Ectodermal cell (in vitro differentiated cells): ENCODE measurements at regions not wholly inside any gene's neighbourhood (a gene's known extent, or its start where the extent isn't known, plus 50 kb on each side); places are given as distances from the start of the nearest gene placed in this dataset.
"Not testable (repeated sequence)": the region's sequence is repeated elsewhere in the genome, so short reads cannot be mapped to it uniquely, and the experiment has no call there.

Experiments used
- H3K27ac ChIP-seq: 2 replicates; pipeline ENCODE4 v1.7.0; 2013; ENCODE audit warnings: mild to moderate bottlenecking, low read depth, low read length; ENCODE audit not compliant: insufficient read depth, poor library complexity, severe bottlenecking
- H3K27me3 ChIP-seq: 2 replicates; pipeline ENCODE4 v1.7.0; 2013; ENCODE audit warnings: mild to moderate bottlenecking, low read length; ENCODE audit not compliant: insufficient read depth, control insufficient read depth, poor library complexity, severe bottlenecking
- H3K36me3 ChIP-seq: one replicate; pipeline ENCODE4 v1.7.0; 2013; ENCODE audit warnings: low read length; ENCODE audit not compliant: control insufficient read depth, insufficient read depth
- H3K4me1 ChIP-seq: one replicate; pipeline ENCODE4 v1.7.0; 2013; ENCODE audit warnings: low read length; ENCODE audit not compliant: control insufficient read depth, insufficient read depth
- H3K4me3 ChIP-seq: 2 replicates; pipeline ENCODE4 v1.7.0; 2013; ENCODE audit warnings: low read depth, low read length, control low read depth; ENCODE audit not compliant: insufficient read depth
- H3K9me3 ChIP-seq: 2 replicates; pipeline ENCODE4 v1.7.0; 2013; ENCODE audit warnings: mild to moderate bottlenecking, low read length, moderate library complexity; ENCODE audit not compliant: control insufficient read depth
- WGBS, 2 experiments: methylation state at CpG; one replicate each; pipeline ENCODE4 v1.1.7; 2013; ENCODE audit warnings: missing lambda C conversion rate in 2 of 2; 5-methylcytosine and 5-hydroxymethylcytosine counted together

GRCh38 chr6:66997579-66997978, 1290.6 kb upstream of the EYS start:
- not testable (repeated sequence) for H3K4me3 ChIP-seq, H3K9me3 ChIP-seq, H3K27ac ChIP-seq, H3K27me3 ChIP-seq, H3K4me1 ChIP-seq, H3K36me3 ChIP-seq
- 95 to 100% methylated on average over 1 of the region's 1 CpG for WGBS, 2 experiments

GRCh38 chr6:66995669-66996068, 1288.6 kb upstream of the EYS start:
- H3K27me3 ChIP-seq, result no peaks in the 10 kb centered on the region
- H3K27ac ChIP-seq, result no peak overlapping the region
- H3K4me3 ChIP-seq, result no peak overlapping the region
- H3K9me3 ChIP-seq, result no peaks in the 10 kb centered on the region
- WGBS, 2 experiments, result 93 to 100% methylated on average over 1 of the region's 1 CpG
- no peaks in the 10 kb centered on the region for H3K36me3 ChIP-seq
- H3K4me1 ChIP-seq, result no peaks in the 10 kb centered on the region

- H3K27ac ChIP-seq, H3K36me3 ChIP-seq, H3K9me3 ChIP-seq, H3K27me3 ChIP-seq, H3K4me1 ChIP-seq, H3K4me3 ChIP-seq: not testable (repeated sequence)
- 91 to 96% methylated on average over 10 of the region's 10 CpGs for WGBS, 2 experiments
Observed at GRCh38 chr6:66993708-66994107, 1286.7 kb upstream of the EYS start.

DNA sequence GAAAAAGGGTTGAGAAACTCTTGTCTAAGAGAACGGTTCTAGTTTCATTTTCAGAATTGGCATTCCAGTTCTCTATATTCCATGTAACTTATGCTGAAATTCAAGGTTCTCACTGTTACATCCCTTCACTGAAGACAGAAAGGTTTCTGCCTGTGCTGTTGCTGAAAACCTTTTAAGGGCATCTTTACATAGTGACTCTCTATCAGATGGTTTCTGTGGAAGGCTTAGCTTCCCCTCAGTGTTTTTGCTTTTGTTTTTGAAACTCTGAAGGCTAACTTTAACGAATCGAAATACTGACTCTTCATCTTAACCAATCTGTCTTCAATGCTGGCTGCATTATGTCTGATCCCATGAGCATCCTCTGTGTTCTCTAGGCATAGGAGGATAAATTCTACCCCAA, 1286.2 kb upstream of the EYS start:
- Histone ChIP-seq H3K27me3 (no peaks in the 10 kb centered on the region), H3K9me3 (no peaks in the 10 kb centered on the region), H3K36me3 (no peaks in the 10 kb centered on the region), H3K4me1 (no peaks in the 10 kb centered on the region), H3K4me3 (no peak overlapping the region), H3K27ac (no peak overlapping the region)
- WGBS, 2 experiments, result 92 to 96% methylated on average over 3 of the region's 3 CpGs

DNA sequence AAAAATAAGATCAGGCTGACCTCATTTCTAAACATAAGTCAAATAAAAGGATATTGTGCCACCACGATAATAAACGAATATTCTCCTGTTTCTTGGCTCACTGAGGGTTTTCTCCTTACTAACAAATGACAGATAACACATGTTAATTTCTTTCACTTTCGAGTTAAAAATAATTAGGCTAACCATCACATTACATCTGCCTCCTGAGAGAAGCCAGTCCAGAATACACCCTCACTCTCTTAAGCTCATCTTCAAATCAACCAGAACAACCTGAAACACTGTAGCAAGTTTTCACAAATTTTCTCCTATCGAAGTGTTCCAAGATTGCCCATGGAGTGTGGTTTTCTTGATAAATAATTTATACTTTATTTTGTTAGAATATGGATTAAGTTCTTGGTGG, 1285.6 kb upstream of the EYS start:
- WGBS, 2 experiments, result 89 to 95% methylated on average over 3 of the region's 4 CpGs
- no peak overlapping the region for H3K4me3 ChIP-seq
- no peaks in the 10 kb centered on the region for H3K4me1 ChIP-seq
- H3K36me3 ChIP-seq, result no peaks in the 10 kb centered on the region
- no peak overlapping the region for H3K27ac ChIP-seq
- no peaks in the 10 kb centered on the region for H3K9me3 ChIP-seq
- no peaks in the 10 kb centered on the region for H3K27me3 ChIP-seq

DNA sequence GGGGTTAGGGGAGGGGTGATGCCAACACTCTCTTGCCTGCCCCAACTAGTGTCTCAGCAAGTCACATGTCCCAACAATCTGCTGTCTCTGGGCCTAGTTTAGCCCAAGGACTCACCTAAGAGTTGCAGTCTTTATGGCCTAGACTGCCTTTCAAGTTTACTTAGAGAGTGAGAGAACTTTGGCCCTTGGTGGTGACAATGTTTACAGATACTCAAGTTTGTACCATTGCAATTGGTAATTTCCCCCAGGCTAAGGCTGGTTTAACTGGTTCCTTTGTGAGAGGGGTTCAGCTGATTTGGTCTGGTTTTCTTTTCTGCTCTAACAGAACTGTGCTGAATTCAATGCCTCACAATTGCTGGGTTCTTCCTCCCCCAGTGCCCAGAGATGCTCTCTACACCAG, 1279.9 kb upstream of the EYS start:
- no peaks in the 10 kb centered on the region for H3K27me3 ChIP-seq
- H3K27ac ChIP-seq, result no peak overlapping the region
- no peaks in the 10 kb centered on the region for H3K36me3 ChIP-seq
- H3K4me1 ChIP-seq, result no peaks in the 10 kb centered on the region
- no peak overlapping the region for H3K4me3 ChIP-seq
- H3K9me3 ChIP-seq, result no peaks in the 10 kb centered on the region

- no peaks in the 10 kb centered on the region for H3K4me1 ChIP-seq
- H3K36me3 ChIP-seq, result no peaks in the 10 kb centered on the region
- no peak overlapping the region for H3K4me3 ChIP-seq
- 82 to 90% methylated on average over 1 of the region's 1 CpG for WGBS, 2 experiments
- H3K27me3 ChIP-seq, result no peaks in the 10 kb centered on the region
- no peak overlapping the region for H3K27ac ChIP-seq
- H3K9me3 ChIP-seq, result no peaks in the 10 kb centered on the region
Observed at GRCh38 chr6:66985816-66986215, 1278.8 kb upstream of the EYS start.

DNA sequence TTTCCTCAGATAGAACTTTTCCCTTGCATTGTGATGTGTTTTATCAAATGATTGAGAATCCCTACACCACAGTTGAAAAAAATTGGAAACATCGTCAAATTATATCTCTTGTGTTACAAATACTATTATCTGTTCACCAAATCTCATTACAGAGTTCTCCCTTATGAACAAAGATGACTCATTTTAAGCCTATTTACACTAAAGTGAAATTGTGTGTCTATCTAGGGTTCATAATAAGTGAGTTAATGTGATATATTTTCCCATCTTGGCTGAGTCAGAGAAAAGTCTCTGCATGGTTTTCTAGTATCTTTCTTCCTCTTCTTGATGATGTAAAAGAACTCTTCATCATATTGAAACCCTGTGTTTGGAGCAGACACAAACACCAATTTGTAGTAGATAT, 1263.3 kb upstream of the EYS start:
- no peaks in the 10 kb centered on the region for H3K27me3 ChIP-seq
- no peaks in the 10 kb centered on the region for H3K36me3 ChIP-seq
- no peak overlapping the region for H3K4me3 ChIP-seq
- H3K27ac ChIP-seq, result no peak overlapping the region
- no peaks in the 10 kb centered on the region for H3K9me3 ChIP-seq
- 100% methylated on average over 1 of the region's 1 CpG for WGBS, 2 experiments
- no peaks in the 10 kb centered on the region for H3K4me1 ChIP-seq

- no peaks in the 10 kb centered on the region for H3K4me1 ChIP-seq
- H3K27ac ChIP-seq, result no peak overlapping the region
- H3K27me3 ChIP-seq, result no peaks in the 10 kb centered on the region
- no peaks in the 10 kb centered on the region for H3K36me3 ChIP-seq
- WGBS, 2 experiments, result 100% methylated on average over 1 of the region's 2 CpGs; no CpG with 5 or more reads in 1 of the 2 experiments
- H3K4me3 ChIP-seq, result no peak overlapping the region
- no peaks in the 10 kb centered on the region for H3K9me3 ChIP-seq
Observed at GRCh38 chr6:66965227-66965626, 1258.2 kb upstream of the EYS start.

DNA sequence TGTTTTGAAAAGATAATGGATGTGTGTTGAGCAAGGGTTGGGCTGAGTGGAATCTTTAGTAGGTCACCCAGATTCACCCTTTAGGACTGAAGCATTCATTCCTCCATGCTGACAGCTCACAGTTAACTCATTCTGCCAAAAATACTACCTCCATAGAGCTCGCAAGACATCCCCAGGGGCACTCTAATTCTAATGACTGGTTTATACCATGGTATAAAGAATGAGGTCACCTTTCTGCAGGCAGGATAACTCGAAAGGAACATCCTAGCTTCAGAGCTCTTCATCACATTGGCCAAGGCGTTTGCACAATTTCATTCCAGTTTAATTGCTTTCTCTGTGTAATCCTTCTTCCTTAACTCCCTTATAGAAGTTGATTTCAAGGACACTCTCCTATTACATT, 1257.2 kb upstream of the EYS start:
- Histone ChIP-seq H3K27ac (no peak overlapping the region), H3K27me3 (no peaks in the 10 kb centered on the region), H3K36me3 (no peaks in the 10 kb centered on the region), H3K4me3 (no peak overlapping the region), H3K9me3 (no peaks in the 10 kb centered on the region), H3K4me1 (no peaks in the 10 kb centered on the region)
- 89 to 90% methylated on average over 3 of the region's 3 CpGs for WGBS, 2 experiments

DNA sequence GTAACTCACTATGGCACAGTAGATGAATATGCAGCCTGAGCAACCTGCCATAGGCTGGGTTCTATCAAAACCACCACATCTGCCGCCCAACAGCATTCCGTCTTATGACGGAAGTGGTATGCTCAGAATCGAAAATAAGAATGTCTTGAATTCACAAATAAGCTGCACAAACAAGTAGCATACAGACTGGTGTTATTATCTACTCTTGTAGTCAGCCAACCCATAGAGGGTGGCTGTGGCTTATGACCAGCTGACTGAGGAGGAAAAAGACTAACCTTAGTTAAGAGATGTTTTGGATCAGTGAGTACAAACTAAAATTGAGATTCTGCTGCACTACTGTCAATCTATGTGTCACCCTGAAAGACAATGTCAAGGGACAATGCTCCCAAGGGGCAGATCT, 1255.1 kb upstream of the EYS start:
- 88 to 95% methylated on average over 4 of the region's 4 CpGs for WGBS, 2 experiments

More for the DNA sequence above, 1255.1 kb upstream of the EYS start:
- H3K4me3 ChIP-seq, result no peak overlapping the region
- no peaks in the 10 kb centered on the region for H3K9me3 ChIP-seq
- H3K27ac ChIP-seq, result no peak overlapping the region
- no peaks in the 10 kb centered on the region for H3K27me3 ChIP-seq
- H3K4me1 ChIP-seq, result no peaks in the 10 kb centered on the region
- H3K36me3 ChIP-seq, result no peaks in the 10 kb centered on the region
